SK-N-SH treated with all-trans-retinoic acid at 6 μM for 48 hours (cell line): ENCODE measurements at regions not wholly inside any gene's neighbourhood (a gene's known extent, or its start where the extent isn't known, plus 50 kb on each side); places are given as distances from the start of the nearest gene placed in this dataset.

ENCODE experiments used
- ATAC-seq: fragments of 200-7000 bp; cut with Tn5 transposase; 3 replicates; pipeline ENCODE4 v1.9.1; 2020; ENCODE audit warnings: mild to moderate bottlenecking, moderate library complexity
- ARNTL ChIP-seq: fragments of 450-650 bp; formaldehyde crosslinking; IDR thresholded peaks from 2 replicates; pipeline ENCODE4 v1.5.0; 2020; ENCODE audit warnings: low read depth, mild to moderate bottlenecking, moderate library complexity, borderline replicate concordance
- BACH2 ChIP-seq: fragments of 250-450 bp; sonication (Bioruptor Pico); IDR thresholded peaks from 2 replicates; pipeline ENCODE4 v1.9.0; 2021; ENCODE audit warnings: mild to moderate bottlenecking, borderline replicate concordance
- CREB5 ChIP-seq: fragments of 250-450 bp; sonication (Bioruptor Pico); IDR thresholded peaks from 2 replicates; pipeline ENCODE4 v1.5.1; 2020; ENCODE audit warnings: low read depth, mild to moderate bottlenecking, moderate library complexity
- CSDC2 ChIP-seq: fragments of 250-450 bp; sonication (Bioruptor Pico); IDR thresholded peaks from 2 replicates; pipeline ENCODE4 v1.5.0; 2020; ENCODE audit warnings: mild to moderate bottlenecking, moderate library complexity
- ESRRG ChIP-seq: fragments of 250-450 bp; sonication (Bioruptor Pico); IDR thresholded peaks from 2 replicates; pipeline ENCODE4 v1.6.1; 2021; ENCODE audit warnings: mild to moderate bottlenecking
- GLIS3 ChIP-seq: fragments of 250-450 bp; sonication (Bioruptor Pico); IDR thresholded peaks from 2 replicates; pipeline ENCODE4 v1.5.0; 2020; ENCODE audit warnings: mild to moderate bottlenecking, moderate library complexity
- ISL1 ChIP-seq: fragments of 250-450 bp; sonication (Bioruptor Pico); IDR thresholded peaks from 2 replicates; pipeline ENCODE4 v2.1.2; 2022; ENCODE audit warnings: mild to moderate bottlenecking, moderate library complexity
- OSR1 ChIP-seq: fragments of 250-450 bp; sonication (Bioruptor Pico); IDR thresholded peaks from 2 replicates; pipeline ENCODE4 v1.8.0; 2022; ENCODE audit warnings: moderate library complexity, mild to moderate bottlenecking, inconsistent platforms
- PATZ1 ChIP-seq: fragments of 250-450 bp; sonication (Bioruptor Pico); IDR thresholded peaks from 2 replicates; pipeline ENCODE4 v1.8.0; 2020; ENCODE audit warnings: mild to moderate bottlenecking, moderate library complexity, borderline replicate concordance
- PPARA ChIP-seq: fragments of 250-450 bp; sonication (Bioruptor Pico); IDR thresholded peaks from 2 replicates; pipeline ENCODE4 v1.5.0; 2020; ENCODE audit warnings: mild to moderate bottlenecking, borderline replicate concordance
- SNAI2 ChIP-seq: fragments of 250-450 bp; sonication (Bioruptor Pico); IDR thresholded peaks from 2 replicates; pipeline ENCODE4 v1.5.0; 2020; ENCODE audit warnings: mild to moderate bottlenecking, moderate library complexity
- TOX ChIP-seq: fragments of 250-450 bp; sonication (Bioruptor Pico); IDR thresholded peaks from 2 replicates; pipeline ENCODE4 v1.8.0; 2021; ENCODE audit warnings: mild to moderate bottlenecking, moderate library complexity, borderline replicate concordance
- ZC3H10 ChIP-seq: fragments of 250-450 bp; sonication (Bioruptor Pico); IDR thresholded peaks from 2 replicates; pipeline ENCODE4 v1.5.1; 2021; ENCODE audit warnings: mild to moderate bottlenecking, moderate library complexity
- ZFP30 ChIP-seq: fragments of 450-650 bp; formaldehyde crosslinking; IDR thresholded peaks from 2 replicates; pipeline ENCODE4 v1.5.0; 2022; ENCODE audit warnings: mild to moderate bottlenecking, moderate library complexity
- ZNF70 ChIP-seq: fragments of 450-650 bp; formaldehyde crosslinking; IDR thresholded peaks from 2 replicates; pipeline ENCODE4 v1.5.0; 2020; ENCODE audit warnings: mild to moderate bottlenecking, moderate library complexity
- TF ChIP-seq, protein P1 (sequence below): fragments of 250-450 bp; sonication (Bioruptor Pico); IDR thresholded peaks from 2 replicates; pipeline ENCODE4 v1.5.0; 2020; ENCODE audit warnings: mild to moderate bottlenecking, moderate library complexity

DNA sequence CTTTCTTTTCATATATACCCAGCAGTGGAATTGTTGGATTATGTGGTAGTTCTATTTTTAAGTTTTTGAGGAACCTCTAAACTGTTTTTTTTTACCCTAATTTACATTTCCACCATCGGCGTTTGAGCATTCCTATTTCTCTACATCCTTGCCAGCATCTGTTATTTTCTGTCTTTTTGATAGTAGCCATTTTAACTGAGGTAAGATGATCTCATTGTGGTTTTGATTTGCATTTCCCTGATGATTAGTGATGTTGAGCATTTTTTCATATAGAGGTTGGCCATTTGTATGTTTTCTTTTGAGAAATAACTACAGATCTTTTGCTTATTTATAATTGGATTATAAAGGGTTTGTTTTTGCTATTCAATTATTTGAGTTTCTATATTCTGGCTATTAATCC is 71.7 kb upstream of the TNC start:
- TF ChIP-seq CREB5 (CRISPR knock-in tag), result no peak
- no peak for TF ChIP-seq ZNF70 (CRISPR knock-in tag)
- TF ChIP-seq SNAI2 (CRISPR knock-in tag), result no peak
- TF ChIP-seq ARNTL, result no peak
- ATAC-seq, result no peak

GRCh38 chr9:115191667-115192066 is 73.7 kb upstream of the TNC start:
- ATAC-seq, result no peak
- TF ChIP-seq ZNF70 (CRISPR knock-in tag) (no peak), PPARA (CRISPR knock-in tag) (no peak), GLIS3 (CRISPR knock-in tag) (no peak), BACH2 (CRISPR knock-in tag) (no peak), ZC3H10 (CRISPR knock-in tag) (no peak)
- TF ChIP-seq, all 23 proteins: peak for 0

DNA sequence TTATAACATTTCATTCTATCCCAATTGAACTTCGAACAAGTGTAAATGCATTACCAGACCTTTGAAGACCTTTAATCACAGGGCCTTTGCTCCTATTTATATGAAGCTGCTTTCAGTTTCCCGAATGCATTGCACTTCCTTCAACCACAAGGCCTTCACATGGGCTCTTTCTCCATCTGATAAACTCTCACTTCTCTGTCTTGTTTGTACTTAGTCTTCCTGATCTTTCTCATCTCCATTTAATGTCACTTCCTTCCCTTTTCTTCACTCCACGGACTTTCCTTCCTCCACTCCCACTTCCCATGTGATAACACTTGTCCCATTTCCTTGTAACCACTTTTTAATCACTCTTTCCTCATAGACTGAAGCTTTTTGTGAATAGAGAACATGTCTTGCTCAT is 74.3 kb upstream of the TNC start:
- TF ChIP-seq CREB5 (CRISPR knock-in tag) (no peak), BACH2 (CRISPR knock-in tag) (no peak), PATZ1 (no peak)
- no peak for ATAC-seq

GRCh38 chr9:115192835-115193525 is 75.0 kb upstream of the TNC start:
- no peak for ATAC-seq

GRCh38 chr9:115193777-115194176 is 75.8 kb upstream of the TNC start:
- no peak for ATAC-seq
- no peak for TF ChIP-seq TOX

More at GRCh38 chr9:115192835-115193525, 75.0 kb upstream of the TNC start:
- no peak for TF ChIP-seq ESRRG (CRISPR knock-in tag)
- no peak for TF ChIP-seq CSDC2 (CRISPR knock-in tag)
- TF ChIP-seq ZC3H10 (CRISPR knock-in tag), result no peak
- no peak for TF ChIP-seq CREB5 (CRISPR knock-in tag)
- TF ChIP-seq, protein P1, sequence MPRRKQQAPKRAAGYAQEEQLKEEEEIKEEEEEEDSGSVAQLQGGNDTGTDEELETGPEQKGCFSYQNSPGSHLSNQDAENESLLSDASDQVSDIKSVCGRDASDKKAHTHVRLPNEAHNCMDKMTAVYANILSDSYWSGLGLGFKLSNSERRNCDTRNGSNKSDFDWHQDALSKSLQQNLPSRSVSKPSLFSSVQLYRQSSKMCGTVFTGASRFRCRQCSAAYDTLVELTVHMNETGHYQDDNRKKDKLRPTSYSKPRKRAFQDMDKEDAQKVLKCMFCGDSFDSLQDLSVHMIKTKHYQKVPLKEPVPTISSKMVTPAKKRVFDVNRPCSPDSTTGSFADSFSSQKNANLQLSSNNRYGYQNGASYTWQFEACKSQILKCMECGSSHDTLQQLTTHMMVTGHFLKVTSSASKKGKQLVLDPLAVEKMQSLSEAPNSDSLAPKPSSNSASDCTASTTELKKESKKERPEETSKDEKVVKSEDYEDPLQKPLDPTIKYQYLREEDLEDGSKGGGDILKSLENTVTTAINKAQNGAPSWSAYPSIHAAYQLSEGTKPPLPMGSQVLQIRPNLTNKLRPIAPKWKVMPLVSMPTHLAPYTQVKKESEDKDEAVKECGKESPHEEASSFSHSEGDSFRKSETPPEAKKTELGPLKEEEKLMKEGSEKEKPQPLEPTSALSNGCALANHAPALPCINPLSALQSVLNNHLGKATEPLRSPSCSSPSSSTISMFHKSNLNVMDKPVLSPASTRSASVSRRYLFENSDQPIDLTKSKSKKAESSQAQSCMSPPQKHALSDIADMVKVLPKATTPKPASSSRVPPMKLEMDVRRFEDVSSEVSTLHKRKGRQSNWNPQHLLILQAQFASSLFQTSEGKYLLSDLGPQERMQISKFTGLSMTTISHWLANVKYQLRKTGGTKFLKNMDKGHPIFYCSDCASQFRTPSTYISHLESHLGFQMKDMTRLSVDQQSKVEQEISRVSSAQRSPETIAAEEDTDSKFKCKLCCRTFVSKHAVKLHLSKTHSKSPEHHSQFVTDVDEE (CRISPR knock-in tag), result no peak
- no peak for TF ChIP-seq ZFP30 (CRISPR knock-in tag)

DNA sequence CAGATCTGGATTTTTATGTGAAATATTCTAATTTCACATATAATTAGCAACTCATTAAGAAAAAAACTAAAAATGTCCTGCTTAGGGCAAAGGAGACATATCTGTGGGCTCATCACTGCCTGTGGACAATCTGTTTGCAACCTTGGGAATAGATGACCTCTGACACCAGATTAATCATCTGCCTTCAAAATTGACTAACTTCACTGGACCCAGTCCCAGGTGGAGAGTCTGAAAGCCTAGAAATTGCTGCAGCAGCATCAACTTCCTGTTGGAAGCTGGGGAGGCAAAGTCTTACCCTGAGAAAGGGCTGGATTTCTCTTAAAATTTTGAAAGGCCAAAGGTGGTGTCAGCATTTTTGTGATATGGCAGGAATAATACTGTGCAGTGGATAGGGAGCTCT is 76.3 kb upstream of the TNC start:
- ATAC-seq, result no peak
- TF ChIP-seq OSR1 (CRISPR knock-in tag) (no peak), ZC3H10 (CRISPR knock-in tag) (no peak), ISL1 (CRISPR knock-in tag) (no peak)
